Fibroblast of skin of right quadriceps (primary cell): ENCODE measurements at regions not wholly inside any gene's neighbourhood (a gene's known extent, or its start where the extent isn't known, plus 50 kb on each side); places are given as distances from the start of the nearest gene placed in this dataset.

ENCODE experiments used
- DNase-seq: peaks from one replicate; pipeline ENCODE4 v3.0.0-alpha.2; 2013

- DNase-seq: peak; percentile 91
Observed at GRCh38 chr5:74040065-74040551, 414.1 kb downstream of the ARHGEF28 start.

GRCh38 chr5:74037321-74037720, 411.3 kb downstream of the ARHGEF28 start:
- DNase-seq: no peak

- peak; percentile 59 for DNase-seq
Observed at GRCh38 chr5:74035521-74035937, 409.5 kb downstream of the ARHGEF28 start.

- peak; percentile 68 for DNase-seq
Observed at GRCh38 chr5:74034733-74035132, 408.7 kb downstream of the ARHGEF28 start.

- DNase-seq: no peak
Observed at GRCh38 chr5:74032617-74033016, 406.6 kb downstream of the ARHGEF28 start.

- no peak for DNase-seq
Observed at GRCh38 chr5:74031536-74031935, 405.5 kb downstream of the ARHGEF28 start.

GRCh38 chr5:74030821-74031220, 404.8 kb downstream of the ARHGEF28 start:
- DNase-seq: no peak

GRCh38 chr5:74030371-74030770, 404.4 kb downstream of the ARHGEF28 start:
- DNase-seq: no peak

- no peak for DNase-seq
Observed at GRCh38 chr5:74028976-74029375, 403.0 kb downstream of the ARHGEF28 start.

- no peak for DNase-seq
Observed at GRCh38 chr5:74028406-74028805, 402.4 kb downstream of the ARHGEF28 start.

- no peak for DNase-seq
Observed at GRCh38 chr5:74027732-74028338, 401.8 kb downstream of the ARHGEF28 start.

- DNase-seq: no peak
Observed at GRCh38 chr5:74026310-74026709, 400.3 kb downstream of the ARHGEF28 start.

GRCh38 chr5:74021126-74021525, 395.1 kb downstream of the ARHGEF28 start:
- no peak for DNase-seq

- no peak for DNase-seq
Observed at GRCh38 chr5:74020503-74020902, 394.5 kb downstream of the ARHGEF28 start.

- no peak for DNase-seq
Observed at GRCh38 chr5:74019923-74020322, 393.9 kb downstream of the ARHGEF28 start.

GRCh38 chr5:74017786-74018211, 391.8 kb downstream of the ARHGEF28 start:
- DNase-seq: peak; percentile 53

- peak; percentile 4 for DNase-seq
Observed at GRCh38 chr5:74017112-74017511, 391.1 kb downstream of the ARHGEF28 start.

GRCh38 chr5:74016373-74016772, 390.4 kb downstream of the ARHGEF28 start:
- DNase-seq: no peak

GRCh38 chr5:74015716-74016115, 389.7 kb downstream of the ARHGEF28 start:
- no peak for DNase-seq

- no peak for DNase-seq
Observed at GRCh38 chr5:74013222-74013621, 387.2 kb downstream of the ARHGEF28 start.

GRCh38 chr5:74009502-74009901, 383.5 kb downstream of the ARHGEF28 start:
- no peak for DNase-seq

- no peak for DNase-seq
Observed at GRCh38 chr5:74007193-74007592, 381.2 kb downstream of the ARHGEF28 start.

GRCh38 chr5:73999297-73999696, 373.3 kb downstream of the ARHGEF28 start:
- peak; percentile 12 for DNase-seq

GRCh38 chr5:73998489-73998888, 372.5 kb downstream of the ARHGEF28 start:
- no peak for DNase-seq

GRCh38 chr5:73997960-73998359, 372.0 kb downstream of the ARHGEF28 start:
- DNase-seq: no peak
